HCT116 (cell line): ENCODE measurements at regions not wholly inside any gene's neighbourhood (a gene's known extent, or its start where the extent isn't known, plus 50 kb on each side); places are given as distances from the start of the nearest gene placed in this dataset.

Source experiments
- ATAC-seq: fragments of 200-7000 bp; cut with Tn5 transposase; 2 replicates; pipeline ENCODE4 v1.9.1; 2020; ENCODE audit warnings: mild to moderate bottlenecking, moderate library complexity
- BruUV-seq: library from RNA; stranded (reverse); fragments of 400-500 nt; replicated peaks from 2 replicates; lab custom pipeline; 2021; lab: Mats Ljungman, UMichigan
- CTCF ChIA-PET: fragments of 300-600 bp; sonication (Branson Sonifier 250); formaldehyde crosslinking; loops from one replicate; lab custom pipeline; 2021; ENCODE audit warnings: antibody characterized with exemption; lab: Charles Lee
- POLR2A ChIA-PET: fragments of 300-600, 350-600 bp; sonication (Branson Sonifier 250); formaldehyde crosslinking; loops from one replicate; lab custom pipeline; 2021; ENCODE audit warnings: antibody characterized with exemption; lab: Charles Lee
- RAD21 ChIA-PET, 2 experiments: fragments of 300-600 bp; sonication (Branson Sonifier 250); formaldehyde crosslinking; loops; one replicate each; lab custom pipeline; 2023; ENCODE audit warnings: low total read pairs in 2 of 2; ENCODE audit not compliant: uncharacterized antibody in 2 of 2, unreplicated experiment in 2 of 2, low non-redundant PET in 1 of 2; lab: Charles Lee
- DNase-seq: peaks from one replicate; pipeline ENCODE4 v3.0.0-alpha.2; 2010; ENCODE audit warnings: low read depth, low spot score
- H2AFZ ChIP-seq: fragments of 200-600 bp; shearing (Covaris generic), sonication (generic); 2 replicates; pipeline ENCODE4 v1.6.1; 2017; ENCODE audit warnings: low read depth, mixed run types, mixed read lengths, antibody characterized with exemption, low read length; ENCODE audit not compliant: poor library complexity, severe bottlenecking
- H3K27ac ChIP-seq: 2 replicates; pipeline ENCODE4 v1.5.1; 2012; ENCODE audit warnings: low read depth, low read length
- H3K27me3 ChIP-seq: fragments of 200-600 bp; sonication (generic); 2 replicates; pipeline ENCODE4 v1.6.1; 2016; ENCODE audit warnings: mixed run types, low read length, mixed read lengths; ENCODE audit not compliant: insufficient read depth
- H3K36me3 ChIP-seq, 2 experiments: fragments of 200-500 bp in 1 of 2; fragments of 200-600 bp in 1 of 2; sonication (Bioruptor generic) in 1 of 2; sonication (generic) in 1 of 2; 2 replicates each; pipeline versions ENCODE4 v1.5.1 to v1.6.1; 2014 to 2016; ENCODE audit warnings: low read length in 2 of 2, inconsistent platforms in 1 of 2, mixed read lengths in 1 of 2, mixed run types in 1 of 2; ENCODE audit not compliant: insufficient read depth in 2 of 2, control insufficient read depth in 1 of 2
- H3K4me1 ChIP-seq, 2 experiments: fragments of 200-600 bp in 1 of 2; sonication (generic) in 1 of 2; 2 replicates each; pipeline versions ENCODE4 v1.5.1 to v1.6.1; 2012 to 2017; ENCODE audit warnings: low read length in 2 of 2, inconsistent platforms in 1 of 2, mild to moderate bottlenecking in 1 of 2, mixed read lengths in 1 of 2, mixed run types in 1 of 2, moderate library complexity in 1 of 2; ENCODE audit not compliant: insufficient read depth in 2 of 2, control insufficient read depth in 1 of 2
- H3K4me2 ChIP-seq: fragments of 200-600 bp; sonication (generic); 2 replicates; pipeline ENCODE4 v1.6.1; 2017; ENCODE audit warnings: mixed run types, low read length, mixed read lengths
- H3K4me3 ChIP-seq, 2 experiments: fragments of 200-600 bp in 1 of 2; sonication (generic) in 1 of 2; replicated peaks in 1 of 2; 2 replicates each; pipeline ENCODE4 v1.5.1; 2011 to 2016; ENCODE audit warnings: low read length in 2 of 2, control low read depth in 1 of 2, low read depth in 1 of 2, mild to moderate bottlenecking in 1 of 2, mixed read lengths in 1 of 2, mixed run types in 1 of 2
- H3K79me2 ChIP-seq: fragments of 200-600 bp; sonication (generic); 2 replicates; pipeline ENCODE4 v1.6.1; 2017; ENCODE audit warnings: mild to moderate bottlenecking, mixed run types, low read length, moderate library complexity, mixed read lengths; ENCODE audit not compliant: insufficient read depth
- H3K9ac ChIP-seq: fragments of 200-600 bp; sonication (generic); 2 replicates; pipeline ENCODE4 v1.6.1; 2016; ENCODE audit warnings: low read length, mixed read lengths
- H3K9me2 ChIP-seq: fragments of 200-600 bp; sonication (generic), shearing (Covaris generic); 2 replicates; pipeline ENCODE4 v1.6.1; 2017; ENCODE audit warnings: mixed run types, mild to moderate bottlenecking, moderate library complexity; ENCODE audit not compliant: insufficient read depth
- H3K9me3 ChIP-seq, 2 experiments: fragments of 200-500 bp in 1 of 2; fragments of 200-600 bp in 1 of 2; sonication (Bioruptor generic) in 1 of 2; sonication (generic) in 1 of 2; 2 replicates each; pipeline ENCODE4 v1.6.1; 2014 to 2017; ENCODE audit warnings: low read length in 2 of 2, mixed read lengths in 2 of 2, inconsistent platforms in 1 of 2, low read depth in 1 of 2, mild to moderate bottlenecking in 1 of 2, mixed run types in 1 of 2, moderate library complexity in 1 of 2; ENCODE audit not compliant: control insufficient read depth in 1 of 2, insufficient read depth in 1 of 2
- H4K20me1 ChIP-seq: fragments of 200-600 bp; sonication (generic), shearing (Covaris generic); 2 replicates; pipeline ENCODE4 v1.6.1; 2017; ENCODE audit warnings: mixed run types, mild to moderate bottlenecking, moderate library complexity; ENCODE audit not compliant: insufficient read depth
- CEBPB ChIP-seq: IDR thresholded peaks from 2 replicates; pipeline ENCODE4 v1.6.1; 2012; ENCODE audit warnings: low read depth
- EGR1 ChIP-seq: IDR thresholded peaks from 2 replicates; pipeline ENCODE4 v1.6.1; 2012; ENCODE audit warnings: low read depth
- EZH2phosphoT487 ChIP-seq: fragments of 200-600 bp; IDR thresholded peaks from 2 replicates; pipeline ENCODE4 v1.6.1; 2018; ENCODE audit warnings: antibody characterized with exemption, borderline replicate concordance
- FOSL1 ChIP-seq: IDR thresholded peaks from 2 replicates; pipeline ENCODE4 v1.6.1; 2012; ENCODE audit warnings: low read depth
- JUND ChIP-seq: IDR thresholded peaks from 2 replicates; pipeline ENCODE4 v1.6.1; 2012
- POLR2AphosphoS5 ChIP-seq: IDR thresholded peaks from 2 replicates; pipeline ENCODE4 v1.6.1; 2011; ENCODE audit warnings: mild to moderate bottlenecking, low read depth, low read length, moderate library complexity
- SRF ChIP-seq: IDR thresholded peaks from 2 replicates; pipeline ENCODE4 v1.6.1; 2012; ENCODE audit warnings: low read depth
- TCF7L2 ChIP-seq: IDR thresholded peaks from 2 replicates; pipeline ENCODE4 v1.7.0; 2011; ENCODE audit warnings: borderline replicate concordance, inconsistent platforms; ENCODE audit not compliant: insufficient read depth, insufficient read length; ENCODE audit errors: extremely low read depth
- ZFX ChIP-seq: fragments of 450-650 bp; IDR thresholded peaks from 2 replicates; pipeline ENCODE4 v1.6.1; 2017
- ZNF274 ChIP-seq: fragments of 200-500 bp; sonication (Bioruptor generic); IDR thresholded peaks from 2 replicates; pipeline ENCODE4 v1.6.1; 2014; ENCODE audit warnings: mild to moderate bottlenecking, low read depth, low read length, inconsistent platforms
- intact Hi-C: fragments of 100-400 bp; cut with micrococcal nuclease; formaldehyde crosslinking; loops from 2 replicates; pipeline ENCODE4 v1.10.0; 2022
- TF ChIP-seq, protein P1 (sequence below): IDR thresholded peaks from 2 replicates; pipeline ENCODE4 v1.6.1; 2011; ENCODE audit warnings: mild to moderate bottlenecking, low read length, moderate library complexity; ENCODE audit not compliant: insufficient replicate concordance; ENCODE audit errors: extremely low read depth
- TF ChIP-seq, protein P2 (sequence below), 3 experiments: fragments of 200-600 bp in 1 of 3; sonication (generic) in 1 of 3; IDR thresholded peaks in 2 of 3; conservative IDR thresholded peaks in 1 of 3; 2 replicates each; pipeline ENCODE4 v1.5.1; 2012 to 2017; ENCODE audit warnings: low read depth in 2 of 3, low read length in 2 of 3, antibody characterized with exemption in 1 of 3, borderline replicate concordance in 1 of 3, control low read depth in 1 of 3, mild to moderate bottlenecking in 1 of 3, mixed read lengths in 1 of 3, mixed run types in 1 of 3, moderate library complexity in 1 of 3; ENCODE audit not compliant: insufficient read depth in 1 of 3

DNA sequence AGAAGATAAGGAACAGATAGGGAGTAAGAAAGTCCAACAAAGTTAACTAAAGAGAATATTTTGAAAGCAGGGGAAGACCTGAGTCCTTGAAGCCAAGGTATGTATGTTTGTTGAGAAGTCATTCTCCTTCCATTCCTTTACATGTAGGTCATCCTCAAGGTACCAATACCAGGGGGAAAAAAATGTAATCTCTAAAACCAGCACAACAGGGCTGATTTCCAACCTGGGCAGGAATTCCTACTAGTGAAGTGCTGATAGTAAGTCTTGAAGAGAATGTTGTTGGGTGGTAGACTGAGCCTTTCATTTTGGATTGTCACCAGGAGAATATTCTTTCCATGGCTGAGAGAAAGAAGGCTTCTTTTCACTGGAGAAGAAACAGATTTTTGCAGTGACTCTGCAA lies 117.1 kb upstream of the ZNF462 start (continued):
- no peak for TF ChIP-seq ZNF274
- TF ChIP-seq, protein P1, sequence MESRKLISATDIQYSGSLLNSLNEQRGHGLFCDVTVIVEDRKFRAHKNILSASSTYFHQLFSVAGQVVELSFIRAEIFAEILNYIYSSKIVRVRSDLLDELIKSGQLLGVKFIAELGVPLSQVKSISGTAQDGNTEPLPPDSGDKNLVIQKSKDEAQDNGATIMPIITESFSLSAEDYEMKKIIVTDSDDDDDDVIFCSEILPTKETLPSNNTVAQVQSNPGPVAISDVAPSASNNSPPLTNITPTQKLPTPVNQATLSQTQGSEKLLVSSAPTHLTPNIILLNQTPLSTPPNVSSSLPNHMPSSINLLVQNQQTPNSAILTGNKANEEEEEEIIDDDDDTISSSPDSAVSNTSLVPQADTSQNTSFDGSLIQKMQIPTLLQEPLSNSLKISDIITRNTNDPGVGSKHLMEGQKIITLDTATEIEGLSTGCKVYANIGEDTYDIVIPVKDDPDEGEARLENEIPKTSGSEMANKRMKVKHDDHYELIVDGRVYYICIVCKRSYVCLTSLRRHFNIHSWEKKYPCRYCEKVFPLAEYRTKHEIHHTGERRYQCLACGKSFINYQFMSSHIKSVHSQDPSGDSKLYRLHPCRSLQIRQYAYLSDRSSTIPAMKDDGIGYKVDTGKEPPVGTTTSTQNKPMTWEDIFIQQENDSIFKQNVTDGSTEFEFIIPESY = no peak

DNA sequence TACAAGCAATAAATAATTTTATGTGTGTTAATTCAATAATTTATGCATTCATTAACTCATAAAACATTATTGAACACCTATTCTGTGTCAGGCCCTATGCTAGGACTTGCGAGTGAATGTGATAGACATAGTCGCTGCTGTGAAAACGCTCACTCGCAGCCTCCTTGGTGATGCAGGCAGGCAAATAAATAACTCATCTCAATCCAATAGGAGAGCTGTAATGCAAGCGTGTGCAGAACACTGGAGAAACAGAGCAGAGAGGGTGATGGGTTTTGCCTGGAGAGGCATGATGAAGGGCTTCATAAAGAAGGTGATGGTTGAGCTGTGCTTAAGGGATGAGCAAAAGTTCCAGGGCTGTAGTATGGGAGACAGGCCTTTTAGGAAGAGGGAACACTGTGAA lies 111.3 kb upstream of the ZNF462 start:
- BruUV-seq = no TSS peak
- Histone ChIP-seq H3K27me3 (no peaks in the 10 kb centered on the region; the same call in 1 of the 2 replicates), H3K9me2 (no peaks in the 10 kb centered on the region), H2AFZ (no peak overlapping the region), H3K4me3 (no peak overlapping the region), H3K79me2 (no peaks in the 10 kb centered on the region), H3K9me3 (no peaks in the 10 kb centered on the region), H3K27ac (no peak overlapping the region), H3K4me2 (no peak overlapping the region), H3K9ac (no peak overlapping the region), H3K4me1 (no peaks in the 10 kb centered on the region), H4K20me1 (no peaks in the 10 kb centered on the region), H3K36me3 (no peaks in the 10 kb centered on the region)
- intact Hi-C loops = no loop called here
- DNase-seq (no peak), ATAC-seq (no peak)
- RAD21 ChIA-PET = no interaction called here
- no peak for TF ChIP-seq SRF
- TF ChIP-seq EZH2phosphoT487 = no peak
- TF ChIP-seq FOSL1 = no peak
- no peak for TF ChIP-seq EGR1
- no peak for TF ChIP-seq ZNF274
- TF ChIP-seq, protein P2, sequence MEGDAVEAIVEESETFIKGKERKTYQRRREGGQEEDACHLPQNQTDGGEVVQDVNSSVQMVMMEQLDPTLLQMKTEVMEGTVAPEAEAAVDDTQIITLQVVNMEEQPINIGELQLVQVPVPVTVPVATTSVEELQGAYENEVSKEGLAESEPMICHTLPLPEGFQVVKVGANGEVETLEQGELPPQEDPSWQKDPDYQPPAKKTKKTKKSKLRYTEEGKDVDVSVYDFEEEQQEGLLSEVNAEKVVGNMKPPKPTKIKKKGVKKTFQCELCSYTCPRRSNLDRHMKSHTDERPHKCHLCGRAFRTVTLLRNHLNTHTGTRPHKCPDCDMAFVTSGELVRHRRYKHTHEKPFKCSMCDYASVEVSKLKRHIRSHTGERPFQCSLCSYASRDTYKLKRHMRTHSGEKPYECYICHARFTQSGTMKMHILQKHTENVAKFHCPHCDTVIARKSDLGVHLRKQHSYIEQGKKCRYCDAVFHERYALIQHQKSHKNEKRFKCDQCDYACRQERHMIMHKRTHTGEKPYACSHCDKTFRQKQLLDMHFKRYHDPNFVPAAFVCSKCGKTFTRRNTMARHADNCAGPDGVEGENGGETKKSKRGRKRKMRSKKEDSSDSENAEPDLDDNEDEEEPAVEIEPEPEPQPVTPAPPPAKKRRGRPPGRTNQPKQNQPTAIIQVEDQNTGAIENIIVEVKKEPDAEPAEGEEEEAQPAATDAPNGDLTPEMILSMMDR (IDR thresholded peaks at IDR 0.05 in 2 of 3, conservative IDR thresholded peaks at IDR 0.05 in 1 of 3; ENCODE audit: borderline replicate concordance in 1 of 3, insufficient read depth in 1 of 3, low read depth in 2 of 3, low read length in 2 of 3) = no peak
- TF ChIP-seq POLR2AphosphoS5 = no peak
- TF ChIP-seq JUND = no peak
- TF ChIP-seq, protein P1 = no peak
- TF ChIP-seq TCF7L2 = no peak
- no peak for TF ChIP-seq ZFX
- TF ChIP-seq CEBPB = no peak
- CTCF ChIA-PET = no interaction called here
- POLR2A ChIA-PET = no interaction called here
